ENCODE measurements at regions not wholly inside any gene's neighbourhood (a gene's known extent, or its start where the extent isn't known, plus 50 kb on each side); places are given as distances from the start of the nearest gene placed in this dataset.

GRCh38 chr12:125583071-125583470 lies 517.8 kb downstream of the AACS start:
- no peak for TF ChIP-seq POLR2AphosphoS5 (IDR thresholded peaks at IDR 0.05; ENCODE audit: low read depth)
- TF ChIP-seq, protein P1, sequence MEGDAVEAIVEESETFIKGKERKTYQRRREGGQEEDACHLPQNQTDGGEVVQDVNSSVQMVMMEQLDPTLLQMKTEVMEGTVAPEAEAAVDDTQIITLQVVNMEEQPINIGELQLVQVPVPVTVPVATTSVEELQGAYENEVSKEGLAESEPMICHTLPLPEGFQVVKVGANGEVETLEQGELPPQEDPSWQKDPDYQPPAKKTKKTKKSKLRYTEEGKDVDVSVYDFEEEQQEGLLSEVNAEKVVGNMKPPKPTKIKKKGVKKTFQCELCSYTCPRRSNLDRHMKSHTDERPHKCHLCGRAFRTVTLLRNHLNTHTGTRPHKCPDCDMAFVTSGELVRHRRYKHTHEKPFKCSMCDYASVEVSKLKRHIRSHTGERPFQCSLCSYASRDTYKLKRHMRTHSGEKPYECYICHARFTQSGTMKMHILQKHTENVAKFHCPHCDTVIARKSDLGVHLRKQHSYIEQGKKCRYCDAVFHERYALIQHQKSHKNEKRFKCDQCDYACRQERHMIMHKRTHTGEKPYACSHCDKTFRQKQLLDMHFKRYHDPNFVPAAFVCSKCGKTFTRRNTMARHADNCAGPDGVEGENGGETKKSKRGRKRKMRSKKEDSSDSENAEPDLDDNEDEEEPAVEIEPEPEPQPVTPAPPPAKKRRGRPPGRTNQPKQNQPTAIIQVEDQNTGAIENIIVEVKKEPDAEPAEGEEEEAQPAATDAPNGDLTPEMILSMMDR (conservative IDR thresholded peaks at IDR 0.05; ENCODE audit: low read depth in 2 of 2): no peak
- no peak for TF ChIP-seq EZH2 (IDR thresholded peaks at IDR 0.05; ENCODE audit: low read depth, unreplicated experiment)
- no peak for TF ChIP-seq ZNF114 (CRISPR knock-in tag; IDR thresholded peaks at IDR 0.05)
- no peak for TF ChIP-seq JUNB (IDR thresholded peaks at IDR 0.05; ENCODE audit: unreplicated experiment)
- no peak for TF ChIP-seq EZH2phosphoT487 (IDR thresholded peaks at IDR 0.05; ENCODE audit: unreplicated experiment)
